Thoracic aorta (tissue), 2 donors: ENCODE measurements at regions not wholly inside any gene's neighbourhood (a gene's known extent, or its start where the extent isn't known, plus 50 kb on each side); places are given as distances from the start of the nearest gene placed in this dataset.

Experiments
- ATAC-seq: fragments of 150-250 bp; one replicate; pipeline ENCODE4 v1.8.0; 2017; ENCODE audit warnings: low read depth; ENCODE audit not compliant: insufficient number of reproducible peaks, low FRiP score
- DNase-seq: peaks from one replicate; pipeline ENCODE4 v3.0.0-alpha.2; 2020; ENCODE audit warnings: low spot score
- H3K27ac ChIP-seq, 2 donors: fragments of 200-600 bp; sonication (generic); 1 replicate in 1 of 2; 2 replicates in 1 of 2; pipeline ENCODE4 v1.5.1; 2016; ENCODE audit warnings: mild to moderate bottlenecking in 2 of 2, moderate library complexity in 2 of 2
- H3K27me3 ChIP-seq: fragments of 200-600 bp; sonication (generic); replicated peaks from 2 replicates; pipeline ENCODE4 v1.6.0; 2016; ENCODE audit warnings: mild to moderate bottlenecking; ENCODE audit not compliant: insufficient read depth
- H3K36me3 ChIP-seq: fragments of 200-600 bp; sonication (generic); one replicate; pipeline ENCODE4 v1.5.1; 2016
- H3K4me1 ChIP-seq, 2 donors: fragments of 200-600 bp; sonication (generic); 1 replicate in 1 of 2; 2 replicates in 1 of 2; pipeline versions ENCODE4 v1.5.1 to v1.6.0; 2016; ENCODE audit warnings: low read depth in 2 of 2, mild to moderate bottlenecking in 1 of 2; ENCODE audit not compliant: control insufficient read depth in 1 of 2
- H3K4me3 ChIP-seq: fragments of 200-600 bp; sonication (generic); 2 replicates; pipeline ENCODE4 v1.5.1; 2016; ENCODE audit warnings: mild to moderate bottlenecking
- H3K9me3 ChIP-seq: fragments of 200-600 bp; sonication (generic); 2 replicates; pipeline ENCODE4 v1.5.1; 2016
- CTCF ChIP-seq: fragments of 200-600 bp; sonication (generic); IDR thresholded peaks from one replicate; pipeline ENCODE4 v1.5.1; 2019; ENCODE audit warnings: antibody characterized with exemption

DNA sequence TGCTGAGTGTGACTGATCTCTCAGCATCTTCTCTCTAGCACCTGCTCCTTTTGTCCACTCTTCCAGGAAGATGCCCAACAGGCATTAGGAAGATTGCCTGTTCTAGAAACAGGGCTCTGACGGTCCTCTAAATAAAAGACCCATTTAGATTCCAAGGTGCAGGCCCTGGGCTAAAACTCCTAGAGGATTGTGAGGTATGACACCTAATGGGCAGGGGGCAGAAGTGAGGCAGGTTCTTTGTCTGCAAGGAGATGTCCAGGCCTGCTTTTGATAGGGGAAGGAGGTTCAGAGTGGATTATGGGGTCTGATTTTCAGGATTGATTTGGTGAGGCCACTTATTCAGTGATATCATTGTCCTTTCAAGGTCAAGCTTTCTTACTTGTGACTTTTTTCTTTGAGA lies 140.8 kb upstream of the TRPC7 start:
- no peak for DNase-seq
- H3K9me3 ChIP-seq = no peaks in the 10 kb centered on the region
- no peak for ATAC-seq
- no peaks in the 10 kb centered on the region for H3K27me3 ChIP-seq
- no peaks in the 10 kb centered on the region for H3K4me1 ChIP-seq
- TF ChIP-seq CTCF = no peak
- no peaks in the 10 kb centered on the region for H3K36me3 ChIP-seq
- no peak overlapping the region for H3K27ac ChIP-seq
- no peak overlapping the region for H3K4me3 ChIP-seq

DNA sequence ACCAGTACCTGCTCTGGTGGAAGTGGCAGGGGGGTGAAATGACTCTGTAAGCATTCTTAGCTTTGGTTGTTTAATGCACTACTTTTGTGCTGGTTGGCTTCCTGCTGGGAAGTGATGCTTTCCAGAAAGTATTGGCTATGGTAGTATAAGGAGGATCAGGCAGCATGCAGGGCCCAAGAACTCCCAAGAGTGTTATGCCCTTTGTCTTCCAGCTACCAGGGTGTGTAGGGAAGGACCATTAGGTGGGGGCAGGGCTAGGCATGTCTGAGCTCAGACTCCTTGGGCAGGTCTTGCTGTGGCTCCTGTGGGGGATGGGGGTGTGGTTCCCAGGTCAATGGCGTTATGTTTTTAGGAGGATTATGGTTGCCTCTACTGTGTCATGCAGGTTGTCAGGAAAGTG lies 135.8 kb upstream of the TRPC7 start:
- Histone ChIP-seq H3K27ac (no peak overlapping the region), H3K27me3 (no peaks in the 10 kb centered on the region), H3K9me3 (peaks cover 5% of the 10 kb centered on the region), H3K36me3 (no peaks in the 10 kb centered on the region), H3K4me1 (no peaks in the 10 kb centered on the region), H3K4me3 (no peak overlapping the region)
- no peak for DNase-seq
- no peak for ATAC-seq
- TF ChIP-seq CTCF = no peak

- no peaks in the 10 kb centered on the region for H3K9me3 ChIP-seq
- DNase-seq (no peak), ATAC-seq (no peak)
- no peak overlapping the region for H3K4me3 ChIP-seq
- H3K4me1 ChIP-seq = no peaks in the 10 kb centered on the region
- no peaks in the 10 kb centered on the region for H3K27me3 ChIP-seq
- no peak for TF ChIP-seq CTCF
- H3K27ac ChIP-seq = no peak overlapping the region
- no peaks in the 10 kb centered on the region for H3K36me3 ChIP-seq
These were observed 127.2 kb upstream of the TRPC7 start for GRCh38 chr5:136492587-136492986.

GRCh38 chr5:136491806-136492205 lies 126.5 kb upstream of the TRPC7 start:
- DNase-seq (no peak), ATAC-seq (no peak)
- H3K9me3 ChIP-seq = no peaks in the 10 kb centered on the region
- H3K36me3 ChIP-seq = no peaks in the 10 kb centered on the region
- no peaks in the 10 kb centered on the region for H3K27me3 ChIP-seq
- H3K27ac ChIP-seq = no peak overlapping the region
- TF ChIP-seq CTCF = no peak
- H3K4me1 ChIP-seq = no peaks in the 10 kb centered on the region
- H3K4me3 ChIP-seq = no peak overlapping the region

DNA sequence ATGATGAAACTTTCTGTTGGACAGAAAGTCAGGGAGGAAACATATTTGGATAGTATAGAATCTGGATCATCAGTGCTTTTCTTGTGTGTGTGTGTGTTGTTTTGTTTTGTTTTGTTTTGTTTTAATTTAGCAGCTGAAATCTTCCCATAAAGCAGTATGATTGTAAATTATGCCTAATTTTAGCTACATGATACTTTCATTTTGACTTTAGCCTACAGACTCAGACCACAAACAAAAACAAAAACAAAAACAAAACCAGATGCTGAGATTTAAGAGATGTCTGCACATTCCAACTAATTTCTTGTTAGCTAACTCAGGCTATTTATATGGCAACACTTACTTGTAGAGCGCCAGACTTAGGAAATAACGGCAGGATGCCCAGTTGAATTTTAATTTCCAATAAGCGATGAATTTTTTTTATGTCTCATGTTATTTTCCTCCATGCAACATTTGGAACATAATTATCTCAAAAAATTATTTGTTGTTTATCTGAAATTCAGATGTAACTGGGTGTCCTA lies 119.5 kb upstream of the TRPC7 start:
- no peak for TF ChIP-seq CTCF
- no peaks in the 10 kb centered on the region for H3K27me3 ChIP-seq
- H3K9me3 ChIP-seq = no peaks in the 10 kb centered on the region
- ATAC-seq = no peak
- H3K27ac ChIP-seq = no peak overlapping the region
- DNase-seq = no peak
- no peaks in the 10 kb centered on the region for H3K4me1 ChIP-seq
- H3K4me3 ChIP-seq = no peak overlapping the region
- H3K36me3 ChIP-seq = no peaks in the 10 kb centered on the region
